NT2/D1 (cell line): ENCODE measurements at regions not wholly inside any gene's neighbourhood (a gene's known extent, or its start where the extent isn't known, plus 50 kb on each side); places are given as distances from the start of the nearest gene placed in this dataset.

ENCODE experiments used
- SUZ12 ChIP-seq: IDR thresholded peaks from 2 replicates; pipeline ENCODE4 v1.6.1; 2011; ENCODE audit not compliant: insufficient read length, insufficient read depth; ENCODE audit errors: extremely low read depth
- YY1 ChIP-seq: IDR thresholded peaks from 2 replicates; pipeline ENCODE4 v1.6.1; 2011; ENCODE audit not compliant: insufficient read length, insufficient read depth

- no peak for TF ChIP-seq YY1
- no peak for TF ChIP-seq SUZ12
Observed at GRCh38 chr3:72060447-72061034, 275.6 kb upstream of the PROK2 start.
